NK-92 (cell line): ENCODE measurements at regions not wholly inside any gene's neighbourhood (a gene's known extent, or its start where the extent isn't known, plus 50 kb on each side); places are given as distances from the start of the nearest gene placed in this dataset.

Experiments
- DNase-seq: peaks from one replicate; lab custom pipeline; 2025; ENCODE audit not compliant: unreplicated experiment; lab: John Stamatoyannopoulos, UW

DNA sequence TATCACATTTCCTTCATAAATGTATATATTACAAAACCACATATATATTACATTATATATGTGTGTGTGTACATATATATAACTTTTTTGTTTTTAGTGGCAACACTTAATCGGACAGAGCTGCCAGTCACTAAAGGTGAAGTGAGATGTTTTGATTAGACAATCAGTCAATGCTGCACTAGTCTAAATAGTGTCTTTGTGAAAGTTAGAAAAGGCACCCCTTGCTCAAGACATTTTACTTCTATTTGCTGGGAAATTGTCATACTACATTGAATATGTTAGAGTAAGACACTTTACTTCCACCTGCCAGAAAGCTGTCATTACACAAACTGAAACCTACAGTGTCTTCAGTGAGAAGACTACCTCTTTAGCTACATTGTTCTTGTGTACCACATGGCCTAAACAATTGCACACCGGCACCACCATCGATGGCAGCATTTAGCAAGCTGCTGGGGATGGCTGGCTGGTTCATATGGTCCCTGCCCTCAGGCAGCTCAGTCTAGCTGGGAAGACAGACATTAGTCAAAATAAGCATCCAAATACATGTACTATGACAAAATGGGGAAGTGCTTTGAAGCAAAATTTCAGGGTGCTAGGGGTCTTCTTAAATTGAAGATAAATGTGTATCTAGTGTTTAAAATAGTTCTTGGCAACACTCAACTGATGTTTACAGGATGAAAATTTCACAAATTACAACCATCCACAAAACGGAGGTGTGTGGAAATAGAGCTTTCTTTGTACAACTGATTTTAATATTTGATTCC lies 148.1 kb upstream of the GATB start:
- no peak for DNase-seq

DNA sequence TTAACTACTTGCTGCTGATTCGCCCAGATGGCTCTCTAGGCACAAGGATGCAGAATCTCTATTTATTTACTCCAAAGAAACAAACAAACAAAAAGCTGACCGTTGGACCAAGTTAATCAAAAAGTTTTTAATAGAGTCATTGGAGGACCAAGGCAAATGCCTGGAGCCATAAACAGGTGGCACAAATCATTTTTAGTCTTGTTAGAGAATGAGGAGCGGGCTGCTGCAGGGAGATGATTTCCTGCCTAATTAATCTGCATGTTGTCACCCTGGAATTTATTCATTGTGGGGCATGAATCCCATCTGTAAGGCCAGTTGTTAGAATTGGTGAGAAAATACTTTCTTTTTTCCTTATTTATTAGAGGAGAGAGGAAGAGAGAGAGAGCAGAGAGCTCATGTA lies 147.4 kb upstream of the GATB start:
- DNase-seq: no peak

DNA sequence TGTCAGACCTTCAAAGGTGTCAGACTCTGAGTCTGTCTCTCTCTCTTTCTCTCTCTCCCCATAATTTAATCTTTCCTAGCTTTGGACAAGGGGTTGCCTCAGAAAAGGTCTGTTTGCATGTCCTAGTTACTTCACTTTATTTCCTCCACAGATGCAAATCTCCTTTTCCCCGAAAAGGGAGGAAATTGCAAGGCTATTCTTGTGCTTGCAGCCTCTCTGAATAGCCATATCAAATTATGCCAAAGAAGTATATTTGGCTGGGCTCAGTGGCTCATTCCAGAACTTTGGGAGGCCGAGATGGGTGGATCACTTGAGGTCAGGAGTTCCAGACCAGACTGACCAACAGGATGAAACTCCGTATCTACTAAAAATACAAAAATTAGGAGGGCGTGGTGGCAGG lies 145.6 kb upstream of the GATB start:
- DNase-seq: no peak

DNA sequence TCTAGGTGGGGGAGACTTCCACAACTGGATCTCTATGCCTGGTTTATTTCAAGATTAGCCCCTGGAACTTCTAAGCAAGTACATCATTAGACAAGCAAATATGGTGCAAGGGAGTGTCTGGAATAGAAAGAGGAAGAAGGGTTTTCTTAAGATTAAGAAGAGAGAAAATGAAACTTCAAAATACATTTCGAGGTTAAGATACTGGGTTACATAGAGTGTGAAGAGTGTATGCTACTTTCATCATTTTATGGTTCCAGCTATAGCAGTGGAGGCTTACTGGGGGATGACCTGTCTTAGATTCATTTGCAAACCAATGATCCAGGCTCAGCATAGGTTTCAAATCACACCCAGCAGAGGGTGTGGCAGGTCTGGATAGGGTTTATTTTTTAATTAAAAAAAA lies 144.4 kb upstream of the GATB start:
- no peak for DNase-seq

DNA sequence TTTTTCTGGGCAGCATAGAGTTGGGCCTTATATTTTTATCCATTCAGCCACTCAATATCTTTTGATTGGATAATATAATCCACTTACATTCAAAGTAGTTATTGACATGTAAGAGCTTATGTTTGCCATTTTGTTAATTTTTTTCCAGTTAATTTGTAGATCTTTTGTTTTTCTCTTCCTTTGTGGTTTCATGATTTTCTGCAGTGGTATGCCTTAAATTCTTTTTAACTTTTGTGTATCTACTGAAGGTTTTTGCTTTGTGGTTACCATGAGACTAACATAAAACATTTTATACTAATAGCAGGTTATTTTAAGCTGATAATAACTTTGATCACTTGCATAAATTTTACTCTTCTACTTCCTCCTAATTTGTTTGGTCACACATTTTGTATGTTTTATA lies 140.8 kb upstream of the GATB start:
- no peak for DNase-seq

DNA sequence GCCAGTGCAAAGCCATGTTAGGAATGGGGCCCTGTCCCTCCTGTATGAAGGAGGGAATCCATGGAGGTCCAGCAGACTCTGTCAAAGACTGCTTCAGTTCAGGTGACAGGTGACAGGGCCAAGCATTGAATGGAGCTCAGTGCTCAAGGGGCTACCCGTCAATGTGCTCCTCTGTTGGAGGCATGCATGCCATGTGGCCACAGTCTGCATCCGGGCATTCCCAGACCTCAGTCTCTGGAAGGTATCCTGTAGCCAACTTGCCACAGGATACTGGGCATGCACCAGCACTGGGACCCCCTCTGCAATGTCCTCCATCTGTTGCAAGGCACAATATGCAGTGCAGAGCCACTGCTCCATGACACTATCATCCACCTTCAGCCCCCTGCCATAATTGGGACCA lies 136.1 kb upstream of the GATB start:
- DNase-seq: no peak

DNA sequence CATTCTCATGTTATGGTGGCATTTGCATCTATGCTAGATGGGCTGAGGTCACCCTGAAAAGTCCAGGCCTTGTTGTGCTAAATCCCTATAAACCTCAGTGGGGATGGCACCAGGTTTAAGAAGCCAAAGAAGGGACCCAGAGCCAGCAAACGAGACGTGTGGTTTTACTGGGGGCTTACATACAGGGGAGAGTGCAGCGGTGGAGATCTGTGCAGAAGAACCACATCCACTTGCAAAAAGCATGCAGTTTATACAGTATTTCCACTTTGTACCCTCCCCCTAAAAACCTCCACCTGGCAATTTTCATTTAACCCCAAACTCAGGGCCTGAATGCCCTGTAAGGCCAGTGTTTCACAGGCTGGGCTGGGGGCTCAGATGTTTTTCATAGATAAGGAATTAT lies 134.9 kb upstream of the GATB start:
- DNase-seq: no peak

DNA sequence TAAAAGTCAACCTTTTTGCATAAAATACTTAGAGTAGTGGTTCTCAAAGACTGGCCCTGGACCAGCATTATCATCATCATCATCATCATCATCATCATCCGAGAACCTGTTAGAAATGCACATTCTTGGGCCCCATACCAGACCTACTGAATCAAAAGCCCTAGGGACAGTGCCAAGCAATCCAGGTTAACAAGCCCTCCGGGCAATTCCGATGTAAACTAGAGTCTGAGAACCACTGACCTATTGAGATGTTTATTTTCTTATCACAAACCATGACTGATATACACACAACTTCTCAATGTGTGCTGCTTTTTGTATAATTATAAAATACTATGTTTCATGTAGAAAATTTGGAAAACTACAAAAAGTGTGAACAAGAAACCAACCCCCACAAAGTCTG lies 133.4 kb upstream of the GATB start:
- no peak for DNase-seq

DNA sequence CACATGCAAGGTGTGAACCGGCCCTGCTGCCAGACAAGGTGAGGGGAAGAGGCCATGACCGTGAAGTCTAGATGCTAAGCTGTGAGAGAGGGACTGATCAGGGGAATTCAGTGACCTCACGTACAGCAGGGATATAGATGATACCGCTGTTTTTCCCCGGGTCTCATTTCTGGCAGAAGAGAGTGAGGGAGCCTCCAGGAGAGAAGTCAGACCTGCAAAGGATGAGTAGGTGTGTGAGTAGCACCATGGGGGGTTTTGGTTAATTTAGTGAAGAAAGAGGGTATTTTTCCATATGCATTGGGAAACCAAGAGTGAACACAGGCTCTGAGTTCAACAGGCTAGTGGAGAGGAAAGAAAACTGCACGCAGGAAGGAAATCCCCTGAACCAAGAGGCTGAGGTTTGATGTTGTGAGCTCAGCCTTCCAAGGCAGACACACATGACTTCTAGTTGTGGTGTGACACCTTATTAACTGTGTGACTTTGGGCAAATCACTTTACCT lies 127.6 kb upstream of the GATB start:
- DNase-seq: no peak

DNA sequence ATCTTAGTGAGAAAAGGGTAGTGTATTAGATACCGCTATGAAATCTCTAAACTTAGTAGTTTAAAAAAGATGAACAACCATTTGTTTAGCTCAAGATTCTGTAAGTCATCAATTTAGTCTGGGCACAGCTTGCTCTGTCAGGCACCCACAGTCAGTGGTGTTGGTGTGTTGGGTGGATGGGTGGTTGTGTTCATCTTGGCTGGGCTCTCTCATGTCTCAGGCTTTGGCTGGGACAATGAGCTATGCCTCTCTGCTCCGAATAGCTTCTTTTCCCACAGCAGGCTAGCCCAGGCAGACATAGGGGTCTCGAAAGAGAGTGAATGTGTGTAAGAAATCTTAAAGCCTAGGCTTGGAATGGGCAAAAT lies 127.0 kb upstream of the GATB start:
- no peak for DNase-seq

DNA sequence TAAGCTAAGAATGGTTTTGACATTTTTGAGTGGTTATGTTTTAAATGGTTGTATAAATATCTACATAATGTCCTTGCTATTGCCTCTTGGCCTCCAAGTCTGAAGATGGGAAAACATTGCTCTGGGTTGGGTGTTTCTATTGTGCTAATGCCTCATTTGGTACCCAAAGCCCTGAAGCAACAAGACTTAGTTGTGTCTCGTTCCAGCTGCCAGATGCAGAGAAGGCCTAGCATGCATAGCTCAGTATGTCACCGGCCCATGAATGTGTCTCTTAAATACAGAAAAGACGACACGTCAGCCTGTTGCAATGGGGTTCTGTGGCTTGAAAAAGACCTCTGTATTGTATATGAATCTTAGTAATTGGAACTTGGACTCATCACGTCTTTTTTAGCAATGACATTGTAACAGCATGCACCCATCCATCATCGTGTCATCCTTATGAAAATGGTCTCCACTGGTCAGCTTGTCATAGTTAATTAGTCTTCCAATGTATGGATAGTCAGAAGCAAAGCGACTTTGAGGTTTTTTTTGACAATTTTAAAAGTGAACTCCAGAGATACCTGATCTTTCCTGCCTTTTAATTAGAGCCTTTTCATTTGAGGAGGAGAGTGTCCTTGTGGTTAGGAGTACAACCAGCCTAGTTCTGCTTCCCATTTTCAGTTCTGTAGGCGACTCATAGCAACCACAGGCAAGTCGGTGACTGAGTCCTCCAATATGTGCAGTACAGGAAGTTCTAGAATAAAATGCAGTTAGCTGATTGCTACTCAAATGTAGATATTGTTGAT lies 126.4 kb upstream of the GATB start:
- DNase-seq: no peak

DNA sequence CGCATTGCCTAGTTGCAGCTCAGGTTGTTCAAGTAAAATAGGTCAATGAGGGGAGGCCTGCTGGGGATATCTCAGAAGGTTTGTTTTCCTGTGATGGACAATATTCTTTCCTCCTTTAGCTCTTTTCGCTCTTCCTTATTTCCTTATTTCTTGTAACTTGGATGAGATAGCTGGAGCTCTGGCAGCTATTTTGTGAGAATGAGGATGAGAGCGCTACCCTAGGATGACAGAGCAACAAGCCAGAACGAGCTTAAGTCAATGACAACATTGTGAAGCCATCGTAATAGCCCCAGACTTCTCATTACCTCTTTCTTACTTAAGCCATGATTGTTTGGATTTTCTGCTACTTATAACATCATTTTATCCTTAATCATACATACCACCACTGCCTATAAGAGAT lies 124.3 kb upstream of the GATB start:
- no peak for DNase-seq

DNA sequence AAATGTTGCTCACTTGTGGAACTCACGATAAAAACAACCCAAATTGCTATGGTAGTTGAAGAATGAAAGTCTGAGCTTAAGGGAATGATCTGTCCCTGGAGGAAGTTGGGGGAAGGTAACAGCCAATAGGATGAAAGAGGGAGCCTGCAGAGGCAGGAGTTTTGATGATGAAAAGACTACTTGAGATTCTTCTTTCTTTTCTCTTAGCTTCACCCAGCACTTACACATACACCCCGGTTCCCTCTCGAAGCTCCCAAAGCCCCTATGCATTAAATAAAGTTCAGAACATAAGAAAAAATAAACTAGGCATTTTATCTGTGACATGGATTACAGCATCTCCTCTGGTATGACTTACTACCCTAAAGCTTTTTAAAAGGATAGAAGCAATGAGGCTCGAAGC lies 122.9 kb upstream of the GATB start:
- no peak for DNase-seq

DNA sequence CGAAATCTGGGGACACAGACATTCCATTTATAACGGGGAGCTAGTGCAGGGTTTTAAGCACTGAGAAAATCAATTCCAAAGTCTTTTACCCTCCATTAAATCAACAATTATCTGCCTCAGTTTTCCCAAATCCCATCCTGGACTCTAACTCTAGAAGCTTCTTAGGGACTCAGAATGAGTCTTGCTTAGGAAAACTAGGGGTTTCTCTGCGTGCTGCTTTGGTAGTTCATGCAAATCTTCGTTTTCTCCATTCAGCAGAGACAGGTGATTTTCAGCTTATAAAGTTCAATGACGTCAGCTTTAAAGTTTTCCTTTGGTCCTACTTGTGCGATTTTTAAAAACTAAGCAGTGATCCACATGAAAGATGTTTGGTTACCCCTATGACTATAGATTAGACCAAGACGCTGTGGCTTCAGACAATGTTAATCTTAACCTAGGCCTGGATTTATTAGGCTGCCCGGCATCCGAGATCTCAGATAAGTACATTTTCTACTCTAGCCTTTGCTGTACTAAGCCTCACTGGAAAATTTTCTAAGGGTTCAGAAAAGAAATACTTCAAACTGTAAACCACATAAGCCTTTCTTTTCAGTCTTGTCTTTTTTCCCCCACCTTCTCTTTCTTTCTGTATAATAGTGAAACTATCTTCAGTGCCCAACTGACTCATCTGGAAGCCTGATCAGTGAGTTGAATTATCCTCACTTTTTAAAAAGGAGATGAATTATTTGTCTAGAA lies 121.4 kb upstream of the GATB start:
- no peak for DNase-seq

DNA sequence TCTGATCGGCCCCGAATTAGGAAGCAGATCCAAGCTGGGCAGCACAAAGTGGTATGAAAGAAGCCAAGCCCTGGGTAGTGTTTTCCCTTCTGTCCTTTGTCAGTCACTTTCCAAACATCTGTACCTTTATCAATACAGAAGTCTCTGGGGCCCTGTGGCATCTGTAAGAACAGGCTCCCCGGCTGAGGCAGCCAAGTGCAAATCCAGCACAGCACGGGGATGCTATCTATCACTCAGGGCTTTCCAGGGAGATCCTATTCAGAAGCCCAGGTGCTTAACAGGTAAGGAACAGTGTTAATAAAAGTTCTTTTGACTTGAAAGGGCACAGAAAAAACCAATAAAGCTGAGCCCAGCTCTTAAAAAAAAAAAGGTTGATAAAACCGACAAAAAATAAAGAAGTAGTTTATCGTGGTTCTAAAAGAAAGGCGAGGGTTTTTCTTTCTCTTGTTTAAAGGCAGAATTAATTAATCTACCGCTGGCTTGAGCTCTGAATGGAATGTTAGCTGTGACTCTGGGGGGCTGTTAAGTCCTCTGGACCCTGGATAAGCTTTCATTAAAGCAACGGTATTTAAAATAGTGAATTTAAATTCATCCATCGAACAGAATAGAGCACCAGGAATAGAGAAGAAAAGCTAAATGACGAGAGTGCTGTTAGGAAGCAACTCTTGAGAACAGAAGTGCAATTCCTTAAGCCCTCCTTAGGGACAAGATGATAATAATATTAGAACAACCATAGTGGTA lies 119.1 kb upstream of the GATB start:
- no peak for DNase-seq

DNA sequence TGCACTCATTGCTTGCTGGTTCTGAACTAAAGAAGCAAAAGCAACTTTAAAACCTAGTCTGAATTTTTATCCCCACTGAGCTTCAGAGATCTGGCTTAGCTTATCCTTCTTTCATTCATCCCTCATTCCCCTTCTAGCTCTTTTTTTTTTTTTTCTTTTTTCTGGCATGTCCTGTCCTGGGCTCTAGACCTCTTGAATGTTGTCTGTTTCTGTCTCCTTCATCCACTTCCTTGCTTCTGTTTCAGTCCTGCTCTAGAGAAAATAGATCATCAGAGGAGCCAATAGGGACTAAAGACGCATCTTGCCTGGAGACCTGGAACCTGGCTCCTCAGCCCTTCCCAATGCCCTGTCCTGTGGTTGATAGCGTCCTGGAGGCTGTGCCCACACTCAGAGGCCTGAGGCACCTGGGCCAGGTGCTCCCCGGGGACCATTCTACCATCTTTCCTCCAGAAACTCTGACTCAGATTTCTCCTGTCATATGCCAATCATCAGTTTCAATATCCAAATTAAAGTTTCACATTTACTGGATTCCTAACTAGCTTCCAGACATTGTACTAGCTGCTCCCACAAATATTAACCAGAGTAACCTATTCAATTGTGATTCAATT lies 115.7 kb upstream of the GATB start:
- no peak for DNase-seq

DNA sequence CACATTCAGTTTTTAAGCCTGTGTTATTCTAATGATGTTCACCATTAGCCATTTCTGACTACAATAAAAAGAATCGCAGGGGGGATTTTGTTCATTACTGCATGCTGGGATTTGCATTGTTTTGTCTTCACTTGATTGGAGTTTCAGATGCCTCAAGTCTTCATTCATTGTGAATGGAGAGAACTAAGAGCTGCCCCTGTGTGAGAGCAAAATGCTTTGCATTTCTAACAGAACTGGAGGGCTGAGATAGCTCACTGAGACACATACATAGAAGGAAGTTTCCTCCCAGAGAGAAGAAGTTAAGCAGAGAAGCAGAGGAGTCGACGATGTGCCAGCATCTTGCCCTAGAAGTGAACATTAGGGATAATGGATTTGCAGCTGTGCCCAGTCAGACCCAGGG lies 113.5 kb upstream of the GATB start:
- DNase-seq: no peak

DNA sequence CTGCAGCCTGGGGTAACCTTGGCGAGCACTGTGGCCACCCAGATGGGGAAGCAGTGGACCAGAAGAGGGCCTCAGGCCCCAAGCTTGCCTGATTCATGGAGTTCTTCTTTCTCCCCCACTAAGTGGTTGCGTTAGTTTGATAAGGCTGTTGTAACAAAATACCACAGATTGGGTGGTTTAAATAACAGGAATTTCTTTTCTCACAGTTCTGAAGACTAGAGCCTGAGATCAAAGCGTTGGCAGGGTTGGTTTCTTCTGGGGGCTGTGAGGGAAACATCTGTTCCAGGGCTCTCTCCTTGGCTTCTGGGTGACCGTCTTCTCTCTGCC lies 105.7 kb upstream of the GATB start:
- no peak for DNase-seq

DNA sequence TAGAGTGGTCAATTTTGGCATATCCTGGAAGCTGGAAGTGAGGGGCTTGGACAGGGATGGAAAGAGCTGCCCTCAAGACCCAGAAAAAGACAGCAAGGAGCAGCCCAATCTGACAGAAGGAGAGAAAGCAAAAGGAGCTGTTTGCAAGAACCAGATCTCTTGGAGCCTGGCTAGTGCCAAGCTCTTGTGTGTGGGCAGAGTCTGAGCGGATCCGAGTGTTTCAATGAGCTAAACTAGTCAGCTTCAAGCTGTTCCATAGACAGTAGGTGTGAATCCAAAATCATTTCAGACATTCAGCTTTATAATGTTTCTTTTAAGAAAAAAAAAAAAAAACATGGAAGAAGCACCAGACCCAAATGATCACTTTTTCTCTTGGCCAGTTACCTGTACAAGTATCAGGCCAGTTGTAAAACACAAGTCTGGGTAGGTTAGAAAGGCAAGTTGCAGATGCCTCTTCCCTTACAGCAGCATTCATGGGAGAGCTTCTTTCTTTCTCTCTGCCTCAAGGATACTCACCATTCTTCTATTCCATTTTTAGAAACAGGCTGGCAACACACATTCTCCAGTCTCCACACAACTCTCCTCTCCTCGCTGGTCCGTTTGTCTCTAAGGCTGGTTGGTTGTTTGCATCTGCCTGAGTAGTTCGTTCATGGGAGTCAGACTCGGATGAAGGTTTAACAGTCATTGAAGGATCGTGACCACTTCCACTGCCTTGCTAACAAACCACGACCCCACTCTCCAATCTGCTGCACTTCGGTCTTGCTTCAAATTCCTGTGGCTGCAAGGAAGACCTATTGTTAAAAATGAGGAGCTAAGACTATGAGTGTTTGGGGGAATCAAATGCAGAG lies 105.2 kb upstream of the GATB start:
- no peak for DNase-seq

DNA sequence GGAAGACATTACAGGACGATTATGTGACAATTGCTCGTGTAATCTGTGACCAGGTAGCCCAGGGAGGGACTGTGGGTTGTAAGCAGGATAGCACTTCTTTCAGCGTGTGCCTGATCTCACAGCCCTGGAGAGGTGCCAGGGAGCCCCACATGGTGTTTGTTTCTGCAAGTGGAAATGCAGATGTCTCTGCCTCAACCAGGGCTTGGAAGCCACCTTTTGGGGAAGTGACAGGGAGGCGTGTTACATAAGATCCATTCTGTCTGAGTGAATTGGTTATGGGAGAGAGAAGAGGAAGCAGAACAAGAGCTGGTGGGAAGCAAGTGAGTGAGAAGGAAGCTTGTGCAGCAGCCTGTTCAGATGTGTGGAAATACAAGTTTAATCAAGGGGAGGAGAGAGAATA lies 104.5 kb upstream of the GATB start:
- DNase-seq: no peak
